BLaER1 treated with 17β-estradiol and CSF1 and Interleukin-3, amounts not matched to agents 10 nM and 100 nM (cell line): ENCODE measurements at regions not wholly inside any gene's neighbourhood (a gene's known extent, or its start where the extent isn't known, plus 50 kb on each side); places are given as distances from the start of the nearest gene placed in this dataset.

Source experiments
- H3K27ac ChIP-seq, 11 experiments: shearing (Covaris generic); formaldehyde crosslinking; 2 replicates each; pipeline ENCODE4 v1.8.1; 2022
- H3K27me3 ChIP-seq, 11 experiments: shearing (Covaris generic); formaldehyde crosslinking; 2 replicates each; pipeline ENCODE4 v1.8.1; 2022
- H3K36me3 ChIP-seq, 11 experiments: shearing (Covaris generic); formaldehyde crosslinking; 2 replicates each; pipeline ENCODE4 v1.8.1; 2022
- H3K4me1 ChIP-seq, 10 experiments: shearing (Covaris generic); formaldehyde crosslinking; 2 replicates each; pipeline ENCODE4 v1.8.1; 2022
- H3K4me2 ChIP-seq, 11 experiments: shearing (Covaris generic); formaldehyde crosslinking; 2 replicates each; pipeline ENCODE4 v1.8.1; 2022
- H3K4me3 ChIP-seq, 10 experiments: shearing (Covaris generic); formaldehyde crosslinking; 2 replicates each; pipeline ENCODE4 v1.8.1; 2022
- H3K9ac ChIP-seq, 11 experiments: shearing (Covaris generic); formaldehyde crosslinking; 2 replicates each; pipeline ENCODE4 v1.8.1; 2022
- H3K9me3 ChIP-seq, 11 experiments: shearing (Covaris generic); formaldehyde crosslinking; replicated peaks in 1 of 11; 2 replicates each; pipeline ENCODE4 v1.8.1; 2022
- H4K20me1 ChIP-seq, 11 experiments: shearing (Covaris generic); formaldehyde crosslinking; 2 replicates each; pipeline ENCODE4 v1.8.1; 2022
- Cebpa-rat ChIP-seq, 11 experiments: shearing (Covaris generic); IDR thresholded peaks; 2 replicates each; pipeline ENCODE4 v1.8.1; 2022

GRCh38 chr13:106635616-106636015, 67.7 kb upstream of the ARGLU1 start:
- peaks cover 2 to 14% (median 3%) of the 10 kb centered on the region in 10 experiments for H3K4me1 ChIP-seq
- H4K20me1 ChIP-seq = no peaks in the 10 kb centered on the region
- peaks cover 6 to 26% (median 22%) of the 10 kb centered on the region in 11 experiments; a peak in 21 of 22 replicates for H3K9me3 ChIP-seq
- H3K4me2 ChIP-seq = no peak overlapping the region
- no peaks in the 10 kb centered on the region for H3K36me3 ChIP-seq
- no peak for TF ChIP-seq Cebpa-rat (IDR thresholded peaks at IDR 0.05)
- H3K27ac ChIP-seq = no peak overlapping the region
- no peaks in the 10 kb centered on the region for H3K27me3 ChIP-seq
- H3K9ac ChIP-seq = no peak overlapping the region
- no peak overlapping the region for H3K4me3 ChIP-seq

- no peaks in the 10 kb centered on the region for H4K20me1 ChIP-seq
- H3K4me1 ChIP-seq = peaks cover 12 to 30% (median 21%) of the 10 kb centered on the region in 10 experiments
- no peak overlapping the region for H3K4me3 ChIP-seq
- no peak for TF ChIP-seq Cebpa-rat (IDR thresholded peaks at IDR 0.05)
- H3K27me3 ChIP-seq = no peaks in the 10 kb centered on the region
- no peaks in the 10 kb centered on the region for H3K36me3 ChIP-seq
- H3K4me2 ChIP-seq = peak overlapping the region in 1 of 11 experiments; percentile 17; a peak in 1 of 22 replicates
- no peak overlapping the region for H3K27ac ChIP-seq
- H3K9ac ChIP-seq = no peak overlapping the region
- peaks cover 6 to 26% (median 22%) of the 10 kb centered on the region in 11 experiments; a peak in 21 of 22 replicates for H3K9me3 ChIP-seq
Measured at GRCh38 chr13:106633321-106633720, 65.4 kb upstream of the ARGLU1 start.

- H3K27me3 ChIP-seq = no peaks in the 10 kb centered on the region
- peak overlapping the region in 5 of 11 experiments; percentile 11 to 47 (median 26); a peak in 6 of 22 replicates for H3K27ac ChIP-seq
- no peak for TF ChIP-seq Cebpa-rat (IDR thresholded peaks at IDR 0.05)
- no peaks in the 10 kb centered on the region for H3K36me3 ChIP-seq
- H4K20me1 ChIP-seq = no peaks in the 10 kb centered on the region
- peaks cover 6 to 26% (median 22%) of the 10 kb centered on the region in 11 experiments; a peak in 21 of 22 replicates for H3K9me3 ChIP-seq
- H3K9ac ChIP-seq = peak overlapping the region in 2 of 11 experiments; percentile 7 to 20; a peak in 1 of 22 replicates
- no peak overlapping the region for H3K4me3 ChIP-seq
- peaks cover 12 to 30% (median 21%) of the 10 kb centered on the region in 10 experiments for H3K4me1 ChIP-seq
- H3K4me2 ChIP-seq = peak overlapping the region; percentile 45 to 69 (median 58)
Measured at GRCh38 chr13:106630650-106631049, 62.7 kb upstream of the ARGLU1 start.

GRCh38 chr13:106630162-106630561, 62.2 kb upstream of the ARGLU1 start:
- peak overlapping the region in 1 of 11 experiments; percentile 20; a peak in 1 of 22 replicates for H3K9ac ChIP-seq
- no peaks in the 10 kb centered on the region for H3K36me3 ChIP-seq
- H3K27ac ChIP-seq = peak overlapping the region in 4 of 11 experiments; percentile 17 to 47 (median 36); a peak in 5 of 22 replicates
- H3K9me3 ChIP-seq = peaks cover 6 to 26% (median 22%) of the 10 kb centered on the region in 11 experiments; a peak in 21 of 22 replicates
- H3K4me1 ChIP-seq = peaks cover 12 to 30% (median 21%) of the 10 kb centered on the region in 10 experiments
- H3K4me2 ChIP-seq = peak overlapping the region; percentile 45 to 69 (median 58)
- H3K4me3 ChIP-seq = no peak overlapping the region
- no peaks in the 10 kb centered on the region for H3K27me3 ChIP-seq
- no peak for TF ChIP-seq Cebpa-rat (IDR thresholded peaks at IDR 0.05)
- no peaks in the 10 kb centered on the region for H4K20me1 ChIP-seq

GRCh38 chr13:106628936-106629659, 61.2 kb upstream of the ARGLU1 start:
- Histone ChIP-seq H3K9me3 (peaks cover 6 to 28% (median 22%) of the 10 kb centered on the region in 11 experiments; a peak in 21 of 22 replicates), H3K9ac (no peak overlapping the region), H4K20me1 (no peaks in the 10 kb centered on the region), H3K36me3 (no peaks in the 10 kb centered on the region), H3K27me3 (no peaks in the 10 kb centered on the region), H3K4me3 (no peak overlapping the region), H3K4me1 (peaks cover 12 to 30% (median 21%) of the 10 kb centered on the region in 10 experiments), H3K27ac (no peak overlapping the region), H3K4me2 (peak overlapping the region in 6 of 11 experiments; percentile 4 to 65 (median 40); a peak in 4 of 22 replicates)
- TF ChIP-seq Cebpa-rat (IDR thresholded peaks at IDR 0.05) = no peak

- TF ChIP-seq Cebpa-rat (IDR thresholded peaks at IDR 0.05) = no peak
Measured at GRCh38 chr13:106626473-106626872, 58.5 kb upstream of the ARGLU1 start.

GRCh38 chr13:106625578-106625977, 57.6 kb upstream of the ARGLU1 start:
- peaks cover 0 to 9% (median 0%) of the 10 kb centered on the region in 11 experiments; a peak in 1 of 22 replicates for H3K9me3 ChIP-seq
- no peak overlapping the region for H3K4me3 ChIP-seq
- no peaks in the 10 kb centered on the region for H3K36me3 ChIP-seq
- H3K9ac ChIP-seq = no peak overlapping the region
- H4K20me1 ChIP-seq = no peaks in the 10 kb centered on the region
- H3K27me3 ChIP-seq = peaks cover 0 to 18% (median 15%) of the 10 kb centered on the region in 11 experiments; a peak in 14 of 22 replicates
- H3K4me2 ChIP-seq = no peak overlapping the region
- H3K27ac ChIP-seq = no peak overlapping the region
- TF ChIP-seq Cebpa-rat (IDR thresholded peaks at IDR 0.05) = no peak
- peaks cover 9 to 24% (median 12%) of the 10 kb centered on the region in 10 experiments for H3K4me1 ChIP-seq

More at GRCh38 chr13:106626473-106626872, 58.5 kb upstream of the ARGLU1 start:
- Histone ChIP-seq H3K36me3 (no peaks in the 10 kb centered on the region), H3K27ac (no peak overlapping the region), H3K9me3 (peaks cover 0 to 9% (median 0%) of the 10 kb centered on the region in 11 experiments; a peak in 2 of 22 replicates), H3K27me3 (peaks cover 0 to 14% (median 11%) of the 10 kb centered on the region in 11 experiments; a peak in 14 of 22 replicates), H3K9ac (no peak overlapping the region), H3K4me3 (no peak overlapping the region), H3K4me2 (no peak overlapping the region), H4K20me1 (no peaks in the 10 kb centered on the region), H3K4me1 (peaks cover 12 to 28% (median 15%) of the 10 kb centered on the region in 10 experiments)

- Histone ChIP-seq H3K4me2 (no peak overlapping the region), H3K9ac (no peak overlapping the region), H3K36me3 (no peaks in the 10 kb centered on the region), H3K27me3 (peaks cover 0 to 18% (median 15%) of the 10 kb centered on the region in 11 experiments; a peak in 14 of 22 replicates), H3K27ac (no peak overlapping the region), H3K9me3 (peaks cover 0 to 9% (median 0%) of the 10 kb centered on the region in 11 experiments; a peak in 1 of 22 replicates), H3K4me3 (no peak overlapping the region), H3K4me1 (peaks cover 0 to 7% (median 0%) of the 10 kb centered on the region in 10 experiments; a peak in 5 of 20 replicates), H4K20me1 (no peaks in the 10 kb centered on the region)
- no peak for TF ChIP-seq Cebpa-rat (IDR thresholded peaks at IDR 0.05)
Measured at GRCh38 chr13:106623799-106624460, 56.0 kb upstream of the ARGLU1 start.

- Histone ChIP-seq H3K36me3 (no peaks in the 10 kb centered on the region), H3K4me1 (no peaks in the 10 kb centered on the region)
- TF ChIP-seq Cebpa-rat (IDR thresholded peaks at IDR 0.05) = no peak
Measured at GRCh38 chr13:106621833-106622232, 53.9 kb upstream of the ARGLU1 start.

More at GRCh38 chr13:106621833-106622232, 53.9 kb upstream of the ARGLU1 start:
- Histone ChIP-seq H4K20me1 (no peaks in the 10 kb centered on the region), H3K4me2 (no peak overlapping the region), H3K27ac (no peak overlapping the region), H3K9ac (no peak overlapping the region), H3K27me3 (peaks cover 0 to 18% (median 15%) of the 10 kb centered on the region in 11 experiments; a peak in 14 of 22 replicates), H3K9me3 (peaks cover 0 to 6% (median 0%) of the 10 kb centered on the region in 11 experiments; a peak in 1 of 22 replicates), H3K4me3 (no peak overlapping the region)
